ENCODE measurements at regions not wholly inside any gene's neighbourhood (a gene's known extent, or its start where the extent isn't known, plus 50 kb on each side); places are given as distances from the start of the nearest gene placed in this dataset.

- H4K20me1 ChIP-seq (ENCODE audit: insufficient read depth), result no peaks in the 10 kb centered on the region
- no peaks in the 10 kb centered on the region for H3K9me3 ChIP-seq (ENCODE audit: low read length)
- no peaks in the 10 kb centered on the region for H3K79me2 ChIP-seq (replicated peaks; ENCODE audit: insufficient read depth, low read length)
- H3K27ac ChIP-seq (ENCODE audit: low read length), result no peak overlapping the region
- no peak overlapping the region for H3K9ac ChIP-seq (ENCODE audit: low read length)
- no peak overlapping the region for H3K4me2 ChIP-seq (ENCODE audit: low read length)
- no peaks in the 10 kb centered on the region for H3K9me2 ChIP-seq (ENCODE audit: insufficient read depth, low read length)
- no peaks in the 10 kb centered on the region for H3F3A ChIP-seq (ENCODE audit: insufficient read depth, low read length, poor library complexity, severe bottlenecking)
- no peak overlapping the region for H3K4me3 ChIP-seq (ENCODE audit: low read length)
- no peak overlapping the region for H2AFZ ChIP-seq (ENCODE audit: low read depth, low read length)
- H3K36me3 ChIP-seq (ENCODE audit: insufficient read depth, low read length), result no peaks in the 10 kb centered on the region
- no peak for TF ChIP-seq REST (IDR thresholded peaks at IDR 0.05; ENCODE audit: borderline replicate concordance)
- TF ChIP-seq EZH2 (IDR thresholded peaks at IDR 0.05; ENCODE audit: borderline replicate concordance, insufficient read depth, low read length, poor library complexity, severe bottlenecking), result no peak
- no peak for TF ChIP-seq MXI1 (conservative IDR thresholded peaks at IDR 0.05; ENCODE audit: poor library complexity, severe bottlenecking)
- H3K27me3 ChIP-seq (ENCODE audit: insufficient read depth, low read depth, low read length), result no peaks in the 10 kb centered on the region
Measured at GRCh38 chr4:165651901-165652300, 221.1 kb upstream of the TLL1 start.

DNA sequence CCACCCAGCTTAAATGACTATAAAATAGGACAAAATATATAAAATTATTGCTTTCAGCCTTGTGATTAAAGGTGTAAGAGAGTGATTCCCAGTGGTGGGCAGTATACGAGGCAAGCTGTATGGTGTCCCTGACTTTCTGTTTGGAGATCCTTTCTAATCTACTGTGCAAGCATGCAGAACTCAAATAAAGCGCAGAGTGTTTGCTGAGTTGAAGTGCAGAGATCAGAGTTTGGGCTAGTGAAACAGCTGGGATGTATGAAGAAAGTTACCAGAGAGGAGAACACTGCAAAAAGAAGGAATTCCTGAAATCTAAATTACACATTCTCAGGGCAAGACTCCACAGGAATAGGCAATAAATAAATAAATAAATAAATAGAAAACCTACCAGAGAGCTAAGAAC, 218.5 kb upstream of the TLL1 start:
- Histone ChIP-seq H3K9ac (ENCODE audit: low read length) (no peak overlapping the region), H2AFZ (ENCODE audit: low read depth, low read length) (no peak overlapping the region), H3K79me2 (replicated peaks; ENCODE audit: insufficient read depth, low read length) (no peaks in the 10 kb centered on the region), H4K20me1 (ENCODE audit: insufficient read depth) (no peaks in the 10 kb centered on the region), H3K9me3 (ENCODE audit: low read length) (no peaks in the 10 kb centered on the region), H3K27me3 (ENCODE audit: insufficient read depth, low read depth, low read length) (no peaks in the 10 kb centered on the region), H3K4me3 (ENCODE audit: low read length) (no peak overlapping the region), H3K36me3 (ENCODE audit: insufficient read depth, low read length) (no peaks in the 10 kb centered on the region), H3K4me2 (ENCODE audit: low read length) (no peak overlapping the region), H3K27ac (ENCODE audit: low read length) (no peak overlapping the region), H3K9me2 (ENCODE audit: insufficient read depth, low read length) (no peaks in the 10 kb centered on the region), H3F3A (ENCODE audit: insufficient read depth, low read length, poor library complexity, severe bottlenecking) (no peaks in the 10 kb centered on the region)
- TF ChIP-seq TAF1 (IDR thresholded peaks at IDR 0.05; ENCODE audit: low read depth) (no peak), SMC3 (conservative IDR thresholded peaks at IDR 0.05; ENCODE audit: poor library complexity) (no peak), RAD21 (conservative IDR thresholded peaks at IDR 0.05) (no peak), POLR2AphosphoS5 (IDR thresholded peaks at IDR 0.05) (no peak), REST (IDR thresholded peaks at IDR 0.05; ENCODE audit: borderline replicate concordance) (no peak), EP300 (conservative IDR thresholded peaks at IDR 0.05; ENCODE audit: poor library complexity, severe bottlenecking) (no peak), MXI1 (conservative IDR thresholded peaks at IDR 0.05; ENCODE audit: poor library complexity, severe bottlenecking) (no peak), EZH2 (IDR thresholded peaks at IDR 0.05; ENCODE audit: borderline replicate concordance, insufficient read depth, low read length, poor library complexity, severe bottlenecking) (no peak)
- TF ChIP-seq, protein P1, sequence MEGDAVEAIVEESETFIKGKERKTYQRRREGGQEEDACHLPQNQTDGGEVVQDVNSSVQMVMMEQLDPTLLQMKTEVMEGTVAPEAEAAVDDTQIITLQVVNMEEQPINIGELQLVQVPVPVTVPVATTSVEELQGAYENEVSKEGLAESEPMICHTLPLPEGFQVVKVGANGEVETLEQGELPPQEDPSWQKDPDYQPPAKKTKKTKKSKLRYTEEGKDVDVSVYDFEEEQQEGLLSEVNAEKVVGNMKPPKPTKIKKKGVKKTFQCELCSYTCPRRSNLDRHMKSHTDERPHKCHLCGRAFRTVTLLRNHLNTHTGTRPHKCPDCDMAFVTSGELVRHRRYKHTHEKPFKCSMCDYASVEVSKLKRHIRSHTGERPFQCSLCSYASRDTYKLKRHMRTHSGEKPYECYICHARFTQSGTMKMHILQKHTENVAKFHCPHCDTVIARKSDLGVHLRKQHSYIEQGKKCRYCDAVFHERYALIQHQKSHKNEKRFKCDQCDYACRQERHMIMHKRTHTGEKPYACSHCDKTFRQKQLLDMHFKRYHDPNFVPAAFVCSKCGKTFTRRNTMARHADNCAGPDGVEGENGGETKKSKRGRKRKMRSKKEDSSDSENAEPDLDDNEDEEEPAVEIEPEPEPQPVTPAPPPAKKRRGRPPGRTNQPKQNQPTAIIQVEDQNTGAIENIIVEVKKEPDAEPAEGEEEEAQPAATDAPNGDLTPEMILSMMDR (IDR thresholded peaks at IDR 0.05; ENCODE audit: poor library complexity, severe bottlenecking), result no peak
